ENCODE measurements at regions not wholly inside any gene's neighbourhood (a gene's known extent, or its start where the extent isn't known, plus 50 kb on each side); places are given as distances from the start of the nearest gene placed in this dataset.

DNA sequence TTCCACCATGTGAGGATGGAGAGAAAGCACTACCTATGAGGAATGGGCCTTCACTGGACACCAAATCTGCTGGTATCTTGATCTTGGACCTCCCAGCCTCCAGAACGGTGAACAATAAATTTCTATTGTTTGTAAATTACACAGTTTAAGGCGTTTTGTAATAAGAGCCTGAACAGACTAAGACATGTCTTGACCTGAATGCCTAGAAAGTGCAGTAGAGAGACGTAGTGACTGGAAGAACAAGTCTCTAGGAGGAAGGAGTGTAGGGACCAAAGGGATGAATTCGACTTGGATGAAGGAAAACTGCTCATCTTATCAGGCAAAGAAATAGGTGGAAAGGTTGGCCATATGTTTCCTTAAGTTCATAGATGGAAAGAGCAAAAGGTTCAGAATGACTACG is 309.8 kb upstream of the RGMB start:
- no peak for DNase-seq (ENCODE audit: low spot score)
- intact Hi-C loops (cut with DNase I): no loop called here

DNA sequence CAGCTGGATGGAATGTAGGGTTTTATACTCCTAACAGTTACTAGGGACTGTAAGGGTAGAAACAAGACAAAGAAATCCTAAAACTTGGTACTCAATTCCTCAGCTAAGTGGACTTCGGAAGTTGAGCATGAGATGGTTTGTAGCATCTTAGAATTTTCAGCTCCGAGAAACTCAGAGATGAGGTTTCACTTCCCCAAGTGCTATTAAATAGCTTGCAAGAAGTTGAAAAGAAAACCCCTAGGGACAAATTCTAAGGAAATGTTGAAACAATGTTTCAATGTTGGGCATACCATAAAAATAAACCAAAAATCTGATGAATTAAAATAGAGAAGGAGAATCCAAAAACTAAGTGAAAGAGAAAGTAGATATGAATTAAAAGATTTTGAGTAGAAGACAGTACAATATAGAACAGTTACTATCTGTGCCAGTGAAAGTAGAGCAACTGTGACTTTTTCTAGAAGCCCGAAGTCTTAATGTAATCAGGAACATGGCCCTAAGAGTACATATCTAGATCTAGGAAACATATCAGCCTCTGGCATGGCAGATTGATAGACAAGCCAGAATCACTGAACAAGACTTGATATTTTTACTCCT is 308.6 kb upstream of the RGMB start:
- intact Hi-C loops (cut with DNase I): no loop called here
- DNase-seq (ENCODE audit: low spot score): no peak

DNA sequence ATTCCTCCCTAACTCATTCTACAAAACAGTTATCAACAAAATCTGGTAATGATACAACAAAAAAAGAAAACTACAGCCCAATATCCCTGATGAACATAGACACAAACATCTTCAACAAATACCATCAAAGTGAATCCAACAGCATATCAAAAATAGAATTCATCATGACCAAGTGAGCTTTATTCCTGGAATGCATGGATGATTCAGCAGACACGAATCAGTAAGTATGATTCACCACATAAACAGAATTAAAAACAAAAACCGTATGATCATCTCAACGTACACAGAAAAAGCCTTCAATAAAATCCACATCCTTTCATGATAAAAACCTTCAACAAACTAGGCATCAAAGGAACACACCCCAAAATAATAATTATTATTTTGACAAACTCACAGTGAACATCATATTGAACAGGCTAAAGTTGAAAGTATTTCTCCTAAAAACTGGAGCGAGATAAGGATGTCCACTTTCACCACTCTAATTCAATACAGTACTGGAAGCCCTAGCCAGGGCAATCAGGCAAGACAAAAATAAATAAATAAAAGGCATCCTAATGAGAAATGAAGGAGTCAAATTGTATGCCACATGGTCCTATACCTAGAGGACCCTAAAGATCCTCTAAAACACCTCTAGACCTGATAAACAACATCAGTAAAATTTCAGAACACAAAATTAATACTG is 305.1 kb upstream of the RGMB start:
- DNase-seq (ENCODE audit: low spot score): no peak
- intact Hi-C loops (cut with DNase I): no loop called here

DNA sequence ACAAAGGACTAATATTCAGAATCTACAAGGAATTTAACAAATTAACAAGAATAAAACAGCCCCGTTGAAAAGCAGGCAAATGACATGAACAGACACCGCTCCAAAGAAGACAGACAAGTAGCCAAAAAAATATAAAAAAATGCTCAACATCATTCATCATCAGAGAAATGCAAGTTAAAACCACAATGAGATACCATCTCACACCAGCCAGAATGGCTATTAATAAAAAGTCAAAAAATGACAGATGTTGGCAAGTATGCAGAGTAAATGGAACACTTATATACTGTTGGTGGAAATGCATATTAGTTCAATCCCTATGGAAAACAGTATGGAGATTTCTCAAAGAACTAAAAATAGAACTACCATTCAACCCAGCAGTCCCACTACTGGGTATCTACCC is 302.7 kb upstream of the RGMB start:
- no peak for DNase-seq (ENCODE audit: low spot score)
- intact Hi-C loops (cut with DNase I): no loop called here

DNA sequence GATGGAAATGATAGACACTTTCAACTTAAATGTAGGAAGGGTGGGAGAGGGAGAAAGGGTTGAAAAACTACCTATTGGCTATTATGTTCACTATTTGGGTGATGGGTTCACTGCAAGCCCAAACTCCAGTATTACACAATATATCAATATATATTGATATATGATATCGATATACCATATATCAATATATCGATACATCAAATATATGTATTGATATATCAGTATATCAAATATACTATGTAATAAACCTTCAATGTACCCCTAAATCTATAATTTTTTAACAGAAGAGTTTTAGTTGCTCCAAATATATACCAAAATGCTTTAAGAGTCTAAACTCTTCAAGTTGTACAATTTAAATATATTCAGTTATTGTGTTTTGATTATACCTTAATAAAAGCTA is 302.0 kb upstream of the RGMB start:
- intact Hi-C loops (cut with DNase I): no loop called here
- DNase-seq (ENCODE audit: low spot score): no peak

DNA sequence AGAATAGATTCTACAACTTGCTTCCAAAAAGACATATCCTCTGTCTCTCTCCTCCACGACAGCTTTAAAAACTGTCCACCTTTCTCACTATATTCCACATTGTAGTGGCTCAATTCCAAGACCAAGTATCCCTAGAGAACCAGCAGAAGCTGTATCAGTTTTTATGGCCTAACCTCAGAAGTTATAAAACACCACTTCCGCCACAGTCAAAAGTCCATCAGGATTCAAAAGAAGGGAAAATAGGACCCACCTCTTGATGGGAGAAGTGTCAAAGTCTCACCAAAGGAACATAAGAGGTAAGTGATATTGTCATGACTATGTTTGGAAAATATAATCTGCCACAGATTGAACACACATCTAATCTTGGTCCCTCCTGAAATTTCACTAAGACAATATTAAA is 299.2 kb upstream of the RGMB start:
- no peak for DNase-seq (ENCODE audit: low spot score)
- intact Hi-C loops (cut with DNase I): no loop called here

DNA sequence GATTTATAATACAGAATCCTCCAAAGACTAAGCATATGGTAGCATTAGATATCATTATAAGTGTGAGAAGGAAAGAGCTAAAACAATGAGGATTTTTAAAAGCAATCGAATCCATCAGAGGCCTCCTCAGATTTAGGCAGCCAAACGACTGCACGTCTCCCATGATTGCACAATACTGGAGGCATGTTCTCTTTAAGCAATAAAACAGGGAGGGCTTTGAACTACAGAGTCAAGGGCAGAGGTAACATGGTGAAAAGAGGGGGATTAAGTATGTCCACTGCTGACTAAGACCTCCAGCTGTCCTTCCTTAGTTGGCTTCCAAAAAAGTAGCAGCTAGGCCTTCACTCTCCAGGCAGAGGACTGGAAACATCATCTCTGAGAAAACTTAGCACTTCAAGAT is 298.7 kb upstream of the RGMB start:
- no peak for DNase-seq (ENCODE audit: low spot score)
- intact Hi-C loops (cut with DNase I): no loop called here

DNA sequence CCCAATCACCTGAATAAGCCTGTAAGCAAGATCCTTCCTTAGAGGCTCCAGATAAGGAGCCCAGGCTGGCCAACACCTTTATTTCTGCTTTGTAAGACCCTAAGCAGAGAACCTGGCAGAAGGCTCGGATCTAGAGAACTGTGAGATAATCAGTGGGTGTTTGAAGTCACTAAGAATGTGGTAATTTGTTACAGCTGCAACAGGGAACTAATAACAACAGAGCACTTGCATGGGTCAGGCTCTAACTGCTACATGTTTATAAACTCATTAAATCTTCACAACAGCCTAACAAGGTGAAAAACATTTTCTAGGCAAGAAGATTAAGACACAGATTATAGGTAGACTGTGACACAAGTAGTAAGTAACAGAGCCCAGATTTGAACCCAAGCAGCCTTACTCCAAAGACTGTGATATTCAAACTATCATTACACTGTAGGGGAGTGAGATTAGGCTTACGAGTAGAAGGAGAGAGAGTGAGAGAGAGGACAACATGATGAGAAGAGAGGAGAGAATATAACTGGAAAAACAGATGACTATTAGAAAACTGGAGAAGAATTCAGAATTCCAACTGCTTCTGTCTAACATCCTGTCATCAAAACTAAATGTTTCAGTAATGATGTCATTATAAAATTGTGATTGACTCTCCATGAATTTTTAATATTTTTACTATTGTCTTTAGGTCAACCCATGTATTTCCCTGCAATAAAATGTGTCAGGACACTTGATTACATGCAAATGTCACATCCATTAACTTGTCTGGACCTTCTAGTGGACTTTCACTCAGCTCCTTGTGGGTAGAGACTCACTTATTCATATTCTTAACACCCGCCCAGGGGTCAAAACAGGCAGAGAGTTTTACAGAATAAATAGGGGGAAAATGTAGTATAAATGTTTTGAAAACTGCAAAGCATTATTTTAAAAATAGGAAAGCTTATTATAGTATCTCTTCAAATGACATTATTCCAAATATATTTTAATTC is 290.9 kb upstream of the RGMB start:
- no peak for DNase-seq (ENCODE audit: low spot score)
- intact Hi-C loops (cut with DNase I): no loop called here

DNA sequence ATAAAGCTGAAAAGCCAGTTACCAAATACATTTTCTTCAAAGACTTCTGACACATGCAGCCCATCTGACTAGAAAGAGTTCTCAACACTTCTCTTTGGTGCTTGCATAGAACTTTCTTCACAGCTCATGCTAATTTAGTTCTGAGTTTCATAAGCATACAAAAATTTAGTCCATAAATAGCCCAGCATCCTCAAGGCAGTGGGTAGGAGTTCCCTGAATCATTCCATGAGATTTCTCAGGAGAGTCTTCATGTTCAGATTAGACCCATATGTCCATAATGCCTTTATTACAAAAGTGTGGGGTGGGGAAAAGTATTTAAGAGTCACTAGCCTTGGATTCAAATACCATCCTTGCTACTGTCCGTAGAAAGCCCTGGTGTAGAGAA is 290.2 kb upstream of the RGMB start:
- DNase-seq (ENCODE audit: low spot score): no peak
- intact Hi-C loops (cut with DNase I): no loop called here

DNA sequence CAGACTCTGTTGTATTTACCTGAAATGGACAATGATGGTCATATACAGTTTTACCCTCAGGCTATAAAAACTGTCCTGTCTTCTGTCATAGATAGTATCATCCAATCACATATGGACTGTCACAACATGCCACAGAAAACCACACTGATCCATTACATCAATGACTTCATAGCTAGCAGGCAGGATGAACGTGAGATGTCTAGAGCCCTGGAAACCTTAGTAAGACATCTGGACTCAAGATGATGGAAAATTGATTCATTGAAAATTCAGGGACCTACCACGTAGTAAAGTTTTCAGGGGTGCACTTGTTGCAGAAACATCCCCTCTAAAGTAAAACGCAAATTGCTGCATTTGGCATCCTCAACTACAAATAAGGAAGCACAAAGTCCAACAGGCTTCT is 284.4 kb upstream of the RGMB start:
- intact Hi-C loops (cut with DNase I): no loop called here
- no peak for DNase-seq (ENCODE audit: low spot score)

DNA sequence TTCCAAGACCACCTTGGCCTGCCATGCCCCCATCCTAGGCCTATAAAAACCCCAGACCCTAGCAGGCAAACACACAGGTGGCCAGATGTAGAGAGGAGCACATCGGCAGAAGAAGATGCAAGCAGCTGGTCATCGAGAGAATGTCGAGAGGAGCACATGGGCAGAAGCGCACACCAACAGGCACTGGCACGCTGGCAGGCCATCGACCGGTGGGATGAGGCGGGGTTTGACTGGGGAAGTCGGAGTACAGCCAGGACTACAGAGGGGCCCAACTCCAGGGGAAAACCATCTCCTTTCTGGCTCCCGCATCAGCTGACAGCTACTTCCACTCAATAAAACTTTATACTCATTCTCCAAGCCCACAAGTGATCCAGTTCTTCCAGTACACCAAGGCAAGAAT is 283.1 kb upstream of the RGMB start:
- DNase-seq (ENCODE audit: low spot score): no peak
- intact Hi-C loops (cut with DNase I): no loop called here

DNA sequence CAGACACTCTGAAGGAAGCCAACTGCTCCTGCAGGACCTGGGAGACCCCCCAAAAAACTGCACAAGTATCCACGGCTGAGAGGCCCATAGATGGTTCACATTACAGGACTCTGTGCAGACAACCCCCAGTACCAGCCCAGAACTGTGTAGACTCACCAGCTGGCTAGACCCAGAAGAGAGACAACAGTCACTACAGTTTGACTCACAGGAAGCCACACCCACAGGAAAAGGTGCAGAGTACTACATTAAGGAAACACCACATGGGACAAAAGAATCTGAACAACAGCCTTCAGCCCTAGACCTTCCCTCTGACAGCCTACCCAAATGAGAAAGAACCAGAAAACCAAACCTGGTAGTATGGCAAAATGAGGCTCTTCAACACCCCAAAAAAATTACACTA is 281.2 kb upstream of the RGMB start:
- DNase-seq (ENCODE audit: low spot score): no peak
- intact Hi-C loops (cut with DNase I): no loop called here

DNA sequence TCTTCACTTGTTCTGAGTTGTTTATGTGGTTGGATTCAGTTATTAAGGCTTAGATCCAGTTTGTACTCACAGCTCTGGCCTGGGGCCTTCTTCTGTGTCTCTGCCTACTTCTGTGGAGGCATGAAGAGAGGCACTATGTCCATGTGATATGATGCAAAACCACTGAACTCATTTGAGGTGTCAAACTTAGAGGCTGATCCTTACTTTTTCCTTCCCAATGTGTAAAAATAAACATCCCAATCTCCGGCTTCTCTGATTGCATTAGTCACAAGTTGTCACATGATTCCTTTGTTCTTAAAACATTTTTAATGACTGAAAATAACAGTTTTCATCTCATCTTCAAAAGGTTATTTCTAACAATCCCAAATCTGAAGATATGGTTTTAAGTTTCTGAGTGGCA is 276.0 kb upstream of the RGMB start:
- no peak for DNase-seq (ENCODE audit: low spot score)
- intact Hi-C loops (cut with DNase I): no loop called here

DNA sequence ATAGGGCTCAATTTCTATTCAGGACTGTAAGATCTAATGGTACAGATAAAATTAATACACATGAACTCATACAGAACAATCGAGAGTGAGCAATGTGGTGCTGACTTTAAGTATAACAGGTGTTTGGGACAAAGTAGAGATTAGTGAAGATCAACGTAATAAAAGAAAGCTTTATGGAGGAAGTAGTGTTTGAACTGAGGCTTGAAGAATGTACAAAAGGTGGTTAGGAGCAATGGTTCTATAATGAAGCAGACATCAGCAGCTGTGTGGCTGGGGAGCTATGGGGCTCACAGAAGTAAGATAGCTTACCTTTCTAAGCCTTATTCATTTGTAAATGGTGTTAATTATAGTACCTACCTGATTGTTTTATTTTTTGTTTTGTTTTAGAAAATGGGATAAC is 275.4 kb upstream of the RGMB start:
- intact Hi-C loops (cut with DNase I): no loop called here
- DNase-seq (ENCODE audit: low spot score): no peak

DNA sequence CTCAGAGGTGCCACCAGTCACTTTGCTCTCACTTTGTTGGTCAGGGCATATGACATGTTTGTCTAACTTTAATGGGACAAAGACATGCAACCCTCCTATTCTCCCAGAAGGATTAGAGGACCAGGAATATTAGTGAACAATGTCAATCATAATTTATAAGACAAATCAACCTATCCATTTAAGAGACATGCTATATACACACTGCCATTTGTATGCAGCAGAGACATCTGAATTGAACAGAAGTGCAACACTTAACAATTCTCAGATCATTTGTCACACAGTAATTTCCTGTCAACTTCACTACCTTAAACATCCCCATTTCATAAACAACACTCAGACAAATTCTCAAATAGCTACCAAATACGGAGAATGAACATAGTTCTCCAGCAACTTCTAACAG is 273.6 kb upstream of the RGMB start:
- intact Hi-C loops (cut with DNase I): no loop called here
- no peak for DNase-seq (ENCODE audit: low spot score)

DNA sequence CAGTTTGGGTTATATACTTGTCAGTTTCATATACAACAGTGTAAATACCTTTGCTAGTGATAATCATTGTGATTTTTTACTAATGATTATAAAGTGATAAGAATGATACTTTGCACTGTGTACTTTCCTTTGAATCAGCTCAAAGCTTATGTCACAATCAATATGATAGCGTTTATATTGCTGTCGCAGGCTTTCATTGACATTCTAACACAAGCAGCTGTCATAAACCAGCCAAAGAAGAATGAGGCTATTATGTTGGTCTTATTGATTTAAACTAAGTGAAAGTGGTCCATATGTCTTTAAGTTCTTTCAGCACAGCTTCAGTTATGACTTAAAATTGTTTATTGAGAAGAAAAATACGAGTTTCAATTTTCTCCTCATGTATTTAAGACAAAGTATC is 272.7 kb upstream of the RGMB start:
- intact Hi-C loops (cut with DNase I): no loop called here
- no peak for DNase-seq (ENCODE audit: low spot score)

DNA sequence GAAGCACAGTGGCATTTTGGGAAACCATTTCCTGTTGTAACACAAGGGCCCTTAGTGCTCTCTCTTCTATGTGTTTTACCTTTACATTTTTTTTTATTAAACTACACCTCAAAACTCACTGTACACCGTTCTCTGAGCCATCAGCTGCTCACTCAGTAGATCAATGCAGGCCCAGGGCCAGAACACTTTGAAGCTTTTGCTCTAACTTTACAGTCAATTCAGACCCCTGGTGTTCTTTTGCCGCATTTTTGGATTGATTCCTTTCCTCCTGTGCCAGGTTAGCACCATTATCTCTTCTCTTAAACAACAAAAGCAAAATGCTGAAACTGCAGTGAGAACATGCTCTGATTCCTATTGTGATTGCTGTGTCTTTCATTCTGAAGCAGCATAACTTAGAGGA is 269.8 kb upstream of the RGMB start:
- intact Hi-C loops (cut with DNase I): no loop called here
- no peak for DNase-seq (ENCODE audit: low spot score)

DNA sequence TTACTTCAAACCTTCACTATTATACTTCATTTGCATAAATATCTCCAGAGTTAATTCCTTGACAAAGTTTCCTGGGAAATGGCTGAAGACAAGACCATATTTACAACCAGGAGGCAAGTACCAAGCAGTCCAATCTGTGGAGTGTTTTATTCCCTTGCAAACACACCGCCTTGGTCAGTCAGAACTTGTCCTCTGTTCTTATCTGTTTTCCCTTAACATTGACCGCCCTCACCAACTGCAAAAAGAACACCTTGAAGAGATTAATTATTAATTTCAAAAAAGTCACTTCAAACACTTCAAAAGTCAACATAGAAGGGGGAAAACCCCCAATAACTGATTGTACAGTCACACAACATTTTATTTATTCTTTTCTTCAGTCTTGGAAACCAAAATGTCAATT is 269.0 kb upstream of the RGMB start:
- intact Hi-C loops (cut with DNase I): no loop called here
- DNase-seq (ENCODE audit: low spot score): no peak

DNA sequence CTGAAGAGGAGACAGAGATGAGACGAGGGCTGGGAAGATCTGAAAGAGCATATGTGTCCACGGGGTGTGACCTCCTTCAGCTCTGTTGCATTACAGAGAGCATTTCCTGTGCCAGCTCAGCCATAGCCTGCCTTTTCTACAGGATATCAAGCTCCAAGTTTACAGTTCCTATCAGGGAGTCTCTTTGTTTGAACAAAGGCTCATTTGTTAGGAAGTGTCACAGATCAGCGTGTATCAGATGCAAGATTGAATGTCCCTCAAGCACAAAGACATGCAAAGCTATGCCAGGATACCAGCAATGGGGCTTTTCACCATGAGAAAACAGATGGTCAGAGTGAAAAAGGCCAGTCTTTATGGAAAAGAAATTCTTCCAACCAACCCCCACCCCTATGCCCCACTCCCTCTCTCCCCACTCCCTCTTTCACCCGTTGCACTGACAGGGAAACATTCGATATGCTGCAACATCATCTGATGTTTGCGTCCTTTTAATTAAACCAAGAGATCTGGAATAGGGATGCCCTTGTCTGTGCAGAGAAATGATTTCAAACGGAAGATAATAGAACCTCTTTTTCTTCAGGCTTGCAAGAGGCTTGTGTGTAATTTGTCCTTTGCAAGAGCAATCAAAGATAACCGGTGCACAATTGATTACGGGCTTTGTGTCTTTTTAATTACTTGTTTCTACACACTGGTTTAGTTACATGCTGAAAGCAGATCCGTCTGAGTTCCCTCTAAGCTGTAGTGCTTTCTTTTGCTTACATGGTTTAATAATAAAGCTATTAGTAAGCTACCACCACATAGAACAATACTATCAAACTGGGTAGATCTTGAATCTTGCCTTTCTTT is 263.1 kb upstream of the RGMB start:
- DNase-seq (ENCODE audit: low spot score): no peak
- intact Hi-C loops (cut with DNase I): no loop called here

DNA sequence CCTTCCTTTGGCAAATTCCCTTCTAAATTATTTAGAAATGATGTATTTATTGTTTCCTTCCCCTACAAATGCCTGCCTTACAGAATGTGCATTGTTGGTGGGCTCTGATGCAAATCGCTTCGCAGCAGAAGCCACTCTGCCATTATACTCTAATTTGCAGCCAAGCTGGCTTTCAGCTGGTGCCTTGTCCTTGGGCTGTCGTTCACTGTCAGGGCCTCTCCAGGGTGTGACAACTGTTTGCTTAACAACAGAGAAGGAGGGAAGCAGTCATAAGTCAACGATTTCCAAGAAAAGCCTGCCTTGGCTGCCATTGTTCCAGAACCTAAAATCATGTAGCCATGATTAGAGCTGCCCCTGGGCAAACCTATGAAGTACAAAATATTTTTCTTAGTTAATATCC is 260.1 kb upstream of the RGMB start:
- DNase-seq (ENCODE audit: low spot score): no peak
- intact Hi-C loops (cut with DNase I): no loop called here
